Keratinocyte (primary cell): ENCODE measurements at regions not wholly inside any gene's neighbourhood (a gene's known extent, or its start where the extent isn't known, plus 50 kb on each side); places are given as distances from the start of the nearest gene placed in this dataset.

ENCODE experiments used
- EZH2 ChIP-seq: IDR thresholded peaks from one replicate; pipeline ENCODE4 v1.6.1; 2012; ENCODE audit warnings: inconsistent platforms, mild to moderate bottlenecking, low read length, moderate library complexity
- TF ChIP-seq, protein P1 (sequence below), 3 experiments: IDR thresholded peaks in 1 of 3; conservative IDR thresholded peaks in 1 of 3; optimal IDR thresholded peaks in 1 of 3; 2 replicates in 2 of 3; 3 replicates in 1 of 3; pipeline versions ENCODE3 to v1.5.1; 2011; ENCODE audit warnings: low read length in 3 of 3, mild to moderate bottlenecking in 3 of 3, moderate library complexity in 2 of 3, control low read depth in 1 of 3, inconsistent platforms in 1 of 3; ENCODE audit not compliant: insufficient read depth in 2 of 3; ENCODE audit errors: extremely low read depth in 1 of 3

DNA sequence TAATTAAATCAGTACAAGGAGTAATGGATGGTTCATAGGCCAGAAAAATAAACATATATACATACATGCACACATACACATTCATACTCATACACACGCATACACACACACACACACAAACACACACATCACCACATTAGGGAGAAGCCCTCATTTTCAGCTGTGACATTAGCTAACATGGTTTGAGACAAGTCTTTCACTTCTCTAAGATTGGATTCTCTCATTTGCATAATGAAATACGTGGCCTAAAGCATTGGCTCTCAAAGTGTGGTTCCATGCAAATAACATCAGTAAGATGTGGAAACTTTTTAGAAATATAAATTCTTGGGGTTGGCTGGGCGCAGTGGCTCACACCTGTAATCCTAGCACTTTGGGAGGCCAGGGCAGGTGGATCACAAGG, 452.6 kb downstream of the TAFA4 start:
- TF ChIP-seq, protein P1, sequence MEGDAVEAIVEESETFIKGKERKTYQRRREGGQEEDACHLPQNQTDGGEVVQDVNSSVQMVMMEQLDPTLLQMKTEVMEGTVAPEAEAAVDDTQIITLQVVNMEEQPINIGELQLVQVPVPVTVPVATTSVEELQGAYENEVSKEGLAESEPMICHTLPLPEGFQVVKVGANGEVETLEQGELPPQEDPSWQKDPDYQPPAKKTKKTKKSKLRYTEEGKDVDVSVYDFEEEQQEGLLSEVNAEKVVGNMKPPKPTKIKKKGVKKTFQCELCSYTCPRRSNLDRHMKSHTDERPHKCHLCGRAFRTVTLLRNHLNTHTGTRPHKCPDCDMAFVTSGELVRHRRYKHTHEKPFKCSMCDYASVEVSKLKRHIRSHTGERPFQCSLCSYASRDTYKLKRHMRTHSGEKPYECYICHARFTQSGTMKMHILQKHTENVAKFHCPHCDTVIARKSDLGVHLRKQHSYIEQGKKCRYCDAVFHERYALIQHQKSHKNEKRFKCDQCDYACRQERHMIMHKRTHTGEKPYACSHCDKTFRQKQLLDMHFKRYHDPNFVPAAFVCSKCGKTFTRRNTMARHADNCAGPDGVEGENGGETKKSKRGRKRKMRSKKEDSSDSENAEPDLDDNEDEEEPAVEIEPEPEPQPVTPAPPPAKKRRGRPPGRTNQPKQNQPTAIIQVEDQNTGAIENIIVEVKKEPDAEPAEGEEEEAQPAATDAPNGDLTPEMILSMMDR (optimal IDR thresholded peaks at IDR 0.05 in 1 of 3, IDR thresholded peaks at IDR 0.05 in 1 of 3, conservative IDR thresholded peaks at IDR 0.05 in 1 of 3; ENCODE audit: extremely low read depth in 1 of 3, insufficient read depth in 2 of 3, low read length in 3 of 3): no peak
- no peak for TF ChIP-seq EZH2
